Progenitor cell of endocrine pancreas (in vitro differentiated cells): ENCODE measurements at regions not wholly inside any gene's neighbourhood (a gene's known extent, or its start where the extent isn't known, plus 50 kb on each side); places are given as distances from the start of the nearest gene placed in this dataset.
A peak's percentile ranks its signal among the peaks of the same experiment; 100 is the strongest.

Source experiments
- DNase-seq: peaks from one replicate; pipeline ENCODE4 v3.0.0; 2021; ENCODE audit warnings: low spot score; ENCODE audit not compliant: unreplicated experiment
- H3K27ac Mint-ChIP-seq: 2 replicates; pipeline ENCODE4 v1.8.0; 2021; ENCODE audit warnings: mild to moderate bottlenecking, moderate library complexity, mixed read lengths
- H3K27me3 Mint-ChIP-seq: 2 replicates; pipeline ENCODE4 v1.8.0; 2021; ENCODE audit warnings: mixed read lengths
- H3K36me3 Mint-ChIP-seq: 2 replicates; pipeline ENCODE4 v1.8.0; 2022; ENCODE audit warnings: mixed read lengths; ENCODE audit not compliant: insufficient read depth
- H3K4me1 Mint-ChIP-seq: 2 replicates; pipeline ENCODE4 v1.8.0; 2021; ENCODE audit warnings: low read depth, mixed read lengths
- H3K4me3 Mint-ChIP-seq: 2 replicates; pipeline ENCODE4 v1.8.0; 2021; ENCODE audit warnings: low read depth, mild to moderate bottlenecking, moderate library complexity, mixed read lengths
- H3K9me3 Mint-ChIP-seq: 2 replicates; pipeline ENCODE4 v1.8.0; 2021; ENCODE audit warnings: low read depth, mixed read lengths
- CTCF ChIP-seq: fragments of 200-600 bp; sonication (generic); IDR thresholded peaks from one replicate; pipeline ENCODE4 v1.5.0; 2021; ENCODE audit warnings: antibody characterized with exemption, mild to moderate bottlenecking; ENCODE audit not compliant: unreplicated experiment

- no peak overlapping the region for H3K27ac Mint-ChIP-seq
- peak; percentile 79 for TF ChIP-seq CTCF
- peak; percentile 54 for DNase-seq
- H3K4me3 Mint-ChIP-seq = no peak overlapping the region
- no peaks in the 10 kb centered on the region for H3K9me3 Mint-ChIP-seq
- no peaks in the 10 kb centered on the region for H3K36me3 Mint-ChIP-seq
- H3K27me3 Mint-ChIP-seq = peaks cover 44% of the 10 kb centered on the region
- no peaks in the 10 kb centered on the region for H3K4me1 Mint-ChIP-seq
Measured at GRCh38 chr17:55845385-55845784, 94.5 kb downstream of the PCTP start.

- Mint-ChIP-seq H3K36me3 (no peaks in the 10 kb centered on the region), H3K4me1 (no peaks in the 10 kb centered on the region), H3K27ac (no peak overlapping the region), H3K9me3 (no peaks in the 10 kb centered on the region), H3K4me3 (no peak overlapping the region), H3K27me3 (peaks cover 35% of the 10 kb centered on the region)
- TF ChIP-seq CTCF = no peak
- DNase-seq = no peak
Measured at GRCh38 chr17:55846745-55847144, 95.9 kb downstream of the PCTP start.

- Mint-ChIP-seq H3K9me3 (no peaks in the 10 kb centered on the region), H3K4me3 (no peak overlapping the region), H3K4me1 (no peaks in the 10 kb centered on the region), H3K27ac (no peak overlapping the region), H3K36me3 (no peaks in the 10 kb centered on the region), H3K27me3 (no peaks in the 10 kb centered on the region)
- DNase-seq = no peak
- TF ChIP-seq CTCF = no peak
Measured at GRCh38 chr17:55852734-55853133, 101.9 kb downstream of the PCTP start.

- peaks cover 3% of the 10 kb centered on the region for H3K27me3 Mint-ChIP-seq
- H3K4me1 Mint-ChIP-seq = no peaks in the 10 kb centered on the region
- H3K36me3 Mint-ChIP-seq = no peaks in the 10 kb centered on the region
- no peaks in the 10 kb centered on the region for H3K9me3 Mint-ChIP-seq
- no peak overlapping the region for H3K27ac Mint-ChIP-seq
- no peak overlapping the region for H3K4me3 Mint-ChIP-seq
- no peak for DNase-seq
- TF ChIP-seq CTCF = no peak
Measured at GRCh38 chr17:55859301-55859795, 108.5 kb downstream of the PCTP start.

GRCh38 chr17:55865072-55865762 lies 114.4 kb downstream of the PCTP start:
- no peak for DNase-seq
- no peaks in the 10 kb centered on the region for H3K4me1 Mint-ChIP-seq
- H3K27me3 Mint-ChIP-seq = no peaks in the 10 kb centered on the region
- no peak overlapping the region for H3K27ac Mint-ChIP-seq
- H3K4me3 Mint-ChIP-seq = no peak overlapping the region
- peaks cover 12% of the 10 kb centered on the region for H3K9me3 Mint-ChIP-seq
- TF ChIP-seq CTCF = no peak
- no peaks in the 10 kb centered on the region for H3K36me3 Mint-ChIP-seq
